ENCODE measurements at regions not wholly inside any gene's neighbourhood (a gene's known extent, or its start where the extent isn't known, plus 50 kb on each side); places are given as distances from the start of the nearest gene placed in this dataset.

DNA sequence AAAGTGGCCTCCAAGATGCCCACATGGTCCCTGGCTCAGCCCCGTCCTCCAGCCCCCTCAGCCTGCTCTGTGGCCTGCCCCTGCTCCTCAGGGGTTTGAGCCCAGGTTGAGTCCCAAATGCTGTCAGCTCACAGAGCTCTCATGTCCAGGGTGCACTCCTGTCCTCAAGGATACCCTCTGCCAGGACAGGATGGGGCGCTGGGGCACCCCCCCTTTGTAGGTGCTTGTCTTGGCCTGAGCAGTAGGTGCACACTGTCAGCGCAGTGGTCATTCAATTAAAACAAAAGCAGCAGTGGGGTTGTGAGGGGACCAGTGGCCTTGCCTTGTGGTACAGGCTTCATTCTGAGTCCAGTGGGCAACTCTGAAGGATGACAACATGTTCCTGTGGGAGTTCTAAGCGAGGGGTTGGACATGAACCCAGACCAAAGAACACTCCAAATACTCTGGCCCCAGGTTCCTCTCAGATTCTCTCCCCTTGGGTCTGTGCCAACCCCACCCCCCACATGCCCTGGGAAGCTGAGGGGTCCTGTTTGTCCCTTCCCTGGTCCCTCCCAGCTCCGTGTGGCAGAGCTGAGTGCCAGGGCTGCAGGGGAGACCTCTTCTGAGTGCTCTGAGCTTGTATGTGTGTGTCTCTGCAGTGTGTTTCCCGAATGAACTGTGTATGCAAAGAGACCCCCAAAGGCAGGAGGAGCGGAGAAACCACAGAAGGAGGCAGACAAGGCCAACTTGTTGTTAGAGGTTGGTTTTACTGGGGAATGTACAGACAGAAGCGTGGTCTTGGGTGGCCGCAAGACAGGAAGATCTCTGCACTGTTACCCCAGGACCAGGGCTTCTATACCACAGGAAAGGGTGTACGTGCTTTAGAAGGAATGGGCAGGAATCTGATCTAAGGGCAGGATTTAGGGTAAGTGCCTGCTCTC lies 155.6 kb upstream of the HS6ST1 start:
- no peak for DNase-seq

DNA sequence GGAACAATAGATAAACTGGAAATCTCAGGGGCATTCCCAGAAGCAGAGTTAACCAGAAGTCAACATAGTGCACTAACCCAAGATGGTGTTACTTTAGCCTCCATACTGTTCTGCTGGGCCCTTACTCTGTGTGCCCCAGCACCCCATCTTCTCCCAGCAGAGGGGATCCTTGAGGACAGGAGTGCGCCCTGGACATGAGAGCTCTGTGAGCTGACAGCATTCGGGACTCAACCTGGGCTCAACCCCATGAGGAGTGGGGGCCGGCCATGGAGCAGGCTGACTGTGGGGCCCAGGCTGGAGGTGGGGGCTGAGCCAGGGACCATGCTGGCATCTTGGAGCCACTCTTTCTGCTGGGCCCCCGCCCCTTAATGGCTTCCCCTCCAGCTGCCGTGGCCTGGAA lies 156.3 kb upstream of the HS6ST1 start:
- no peak for DNase-seq

DNA sequence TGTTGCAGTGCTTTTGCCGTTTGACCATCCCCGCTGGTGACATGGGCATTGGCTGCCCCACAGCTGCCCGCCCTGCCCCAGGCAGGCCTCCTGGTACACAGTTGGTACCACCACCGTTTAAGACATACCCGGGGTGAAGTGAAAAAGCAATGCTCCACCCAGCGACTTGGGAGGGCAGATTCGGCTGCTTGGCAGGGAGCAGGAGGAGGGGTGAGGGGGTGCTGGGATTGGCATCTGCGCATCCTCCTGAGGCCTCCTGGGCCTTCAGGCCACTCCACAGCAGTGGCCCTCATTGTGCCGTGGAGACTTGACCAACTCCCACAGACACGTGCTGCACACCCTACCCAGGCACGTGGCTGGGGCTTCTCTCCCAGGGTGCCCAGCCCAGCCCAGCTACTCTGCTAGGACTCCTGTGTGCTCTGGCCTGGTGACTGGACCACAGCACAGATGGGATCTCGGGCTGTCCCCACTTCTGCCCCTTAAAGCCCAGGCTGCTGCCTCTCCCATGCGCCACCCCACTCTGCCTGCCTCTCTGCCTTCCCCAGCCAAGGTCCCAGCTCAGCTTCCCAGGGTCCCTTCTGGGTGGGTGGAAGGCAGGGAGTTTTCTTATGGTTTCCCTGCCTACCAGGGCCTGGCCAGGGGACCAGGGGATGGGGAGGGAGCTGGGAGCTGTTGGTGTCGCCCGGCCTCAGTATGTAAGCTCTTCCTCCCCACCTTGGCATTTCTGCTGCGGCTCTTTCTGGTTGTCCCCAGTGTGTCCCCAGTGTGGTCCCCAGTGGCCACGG lies 157.0 kb upstream of the HS6ST1 start:
- no peak for DNase-seq

DNA sequence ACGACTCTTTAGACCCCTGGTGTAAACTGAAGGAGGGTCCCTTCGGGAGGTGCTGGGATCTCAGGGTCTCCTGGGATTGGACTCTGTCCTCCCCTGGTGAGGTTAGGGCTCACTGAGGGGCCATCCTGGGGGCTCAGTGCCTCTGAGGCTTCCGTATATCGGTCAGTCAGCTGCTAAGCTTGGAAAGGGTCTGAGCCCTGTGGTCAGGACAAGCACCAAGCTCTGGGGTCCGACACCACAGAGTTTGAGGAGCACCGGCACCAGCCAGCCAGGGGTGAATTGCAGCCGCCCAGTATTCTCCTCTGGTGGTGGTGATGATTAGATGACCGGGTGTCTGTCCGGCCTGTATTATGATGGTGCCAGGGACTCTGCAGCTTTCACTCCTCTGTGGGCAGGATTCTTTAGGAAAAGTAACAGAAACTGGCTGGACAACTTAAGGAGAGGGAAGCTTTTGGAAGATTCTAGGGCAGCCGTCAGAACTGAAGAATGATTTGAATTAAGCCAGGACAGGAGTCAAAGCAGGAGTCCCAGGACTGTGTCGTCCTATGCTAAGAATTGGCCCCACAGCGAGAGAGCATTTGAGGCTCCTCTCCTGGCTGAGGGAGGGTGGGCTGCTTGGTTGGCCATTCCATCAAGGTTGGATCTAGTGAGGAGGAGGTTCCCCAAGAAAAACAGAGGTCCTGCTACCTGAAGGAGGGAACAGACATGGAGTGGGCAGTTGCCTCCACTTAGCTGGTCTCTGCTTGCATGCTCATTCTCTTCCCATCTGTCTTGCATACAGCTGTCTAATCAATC lies 158.6 kb upstream of the HS6ST1 start:
- DNase-seq = no peak

DNA sequence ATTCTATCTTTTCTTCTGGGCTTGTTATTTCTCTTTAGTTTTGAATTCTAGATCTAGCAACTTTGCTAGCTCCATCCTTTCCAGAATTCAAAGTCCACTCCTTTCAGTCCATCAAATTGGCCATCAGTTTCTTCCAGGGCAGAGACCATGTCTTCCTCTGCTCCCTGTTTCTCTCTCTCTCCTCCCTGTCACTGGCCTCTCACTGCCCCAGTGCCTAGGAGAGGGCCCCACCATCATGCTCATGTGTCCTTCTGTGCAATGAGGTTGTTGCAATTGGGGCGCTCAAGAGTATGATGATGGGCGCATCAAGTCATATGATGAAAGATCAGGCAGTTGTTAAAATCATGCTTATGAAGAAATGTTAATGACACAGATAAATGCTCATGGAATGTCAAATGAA lies 159.2 kb upstream of the HS6ST1 start:
- no peak for DNase-seq

DNA sequence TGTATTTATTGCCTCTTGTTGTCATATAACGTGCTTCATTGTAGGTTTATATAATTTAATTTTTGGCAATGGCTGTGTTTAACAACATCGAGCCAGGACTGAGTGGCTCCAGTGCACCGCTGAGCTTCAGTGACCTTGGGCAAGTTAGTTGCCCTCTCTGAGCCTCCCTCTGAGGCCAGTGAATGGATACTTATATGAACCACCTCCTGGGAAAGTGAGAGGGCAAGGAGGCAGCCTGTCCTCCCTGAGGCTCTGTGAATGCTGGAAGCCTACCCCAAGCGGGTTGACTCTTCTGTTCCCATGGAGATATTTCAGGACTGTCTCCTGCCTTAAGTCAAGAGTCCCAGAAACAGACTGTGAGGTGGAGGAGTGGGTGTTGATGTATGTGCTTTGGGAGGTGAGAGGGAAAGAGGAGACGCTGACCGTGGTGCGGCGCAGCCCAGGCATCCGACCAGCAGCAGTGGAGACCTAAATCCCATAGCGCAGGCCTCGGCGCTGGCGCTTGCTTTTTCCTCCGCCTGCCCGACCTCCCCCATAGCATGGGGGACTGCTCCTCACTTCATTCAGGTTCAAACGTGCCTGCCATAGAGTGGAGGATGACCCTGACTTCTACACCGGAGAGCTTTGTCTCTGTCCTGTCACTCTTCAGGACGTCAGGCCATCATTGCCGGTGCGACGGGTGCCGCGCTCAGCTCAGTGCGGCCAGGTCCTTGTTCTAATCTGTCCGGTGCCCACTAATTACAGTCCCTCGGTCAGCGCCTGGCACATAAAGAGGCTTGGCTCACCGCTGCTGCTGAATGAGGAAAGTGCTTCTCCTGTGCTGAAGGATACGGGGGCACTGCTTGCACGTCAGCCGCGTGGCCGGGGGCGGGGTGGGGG lies 167.3 kb upstream of the HS6ST1 start:
- no peak for DNase-seq

DNA sequence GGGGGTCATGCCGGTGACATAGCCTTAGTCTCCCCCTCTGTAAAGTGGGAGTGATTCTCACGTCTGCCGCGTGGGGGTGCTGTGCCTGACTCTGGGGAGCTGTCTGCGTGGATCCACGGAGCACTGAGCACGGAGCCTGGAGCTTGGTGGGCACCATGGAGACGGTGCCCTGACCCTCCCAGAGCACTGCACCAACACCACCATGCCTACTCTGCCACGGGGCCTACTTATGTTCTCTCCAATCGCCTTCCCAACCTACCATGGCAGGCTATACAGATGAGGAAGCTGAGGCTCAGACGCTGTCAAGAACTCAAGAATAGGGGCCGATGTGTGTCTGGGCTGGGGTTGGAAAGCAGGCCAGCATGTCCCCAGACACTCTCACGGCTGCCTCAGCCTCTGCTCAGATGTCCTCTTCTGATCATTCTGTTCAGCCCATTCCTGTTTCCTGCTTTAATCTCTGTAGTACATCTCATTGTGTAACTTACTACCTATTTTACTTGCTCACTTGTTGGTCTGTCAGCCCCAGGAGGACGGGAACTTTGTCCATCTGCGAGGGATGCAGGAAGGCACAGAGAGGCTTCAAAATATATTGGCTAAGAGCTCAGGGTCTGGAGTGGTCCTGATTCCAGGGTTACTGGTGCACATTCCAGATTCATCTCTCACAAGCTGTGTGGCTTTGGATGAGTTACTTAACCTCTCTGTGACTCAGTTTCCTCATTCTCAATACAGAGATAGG lies 168.1 kb upstream of the HS6ST1 start:
- no peak for DNase-seq

DNA sequence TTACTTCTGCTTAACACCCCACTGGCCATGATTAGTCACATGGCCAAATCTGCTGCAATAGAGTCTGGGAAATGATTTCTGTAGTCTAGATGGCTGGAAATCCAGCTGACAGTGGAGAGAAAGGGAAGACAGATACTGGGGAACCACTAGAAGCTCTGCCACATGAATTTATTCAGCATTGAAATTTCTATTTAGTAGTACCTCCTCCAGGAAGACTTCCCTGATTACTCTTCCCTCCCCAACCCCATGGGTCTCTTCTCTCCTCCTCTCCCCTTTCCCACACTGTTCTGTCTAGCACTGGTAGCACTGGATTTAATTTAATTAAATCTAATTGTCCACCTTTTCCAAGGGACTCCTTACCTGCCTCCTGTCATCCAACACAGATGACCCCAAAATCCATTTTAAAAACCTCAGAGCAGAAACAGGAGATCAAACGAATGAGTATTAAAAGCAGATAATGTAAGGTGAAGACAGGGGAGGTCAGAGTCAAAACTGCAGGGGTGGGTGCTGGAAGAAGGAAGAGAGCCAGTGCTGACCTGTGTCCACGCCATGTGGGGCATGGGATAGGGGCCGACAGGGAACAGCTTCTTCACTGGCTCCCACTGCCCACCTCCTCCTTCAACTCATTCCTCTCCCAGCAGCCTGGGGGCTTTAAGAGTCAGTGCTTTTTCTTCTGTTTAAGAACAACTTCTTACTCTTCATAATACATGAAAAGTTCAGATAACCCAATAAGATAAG lies 169.2 kb upstream of the HS6ST1 start:
- no peak for DNase-seq

DNA sequence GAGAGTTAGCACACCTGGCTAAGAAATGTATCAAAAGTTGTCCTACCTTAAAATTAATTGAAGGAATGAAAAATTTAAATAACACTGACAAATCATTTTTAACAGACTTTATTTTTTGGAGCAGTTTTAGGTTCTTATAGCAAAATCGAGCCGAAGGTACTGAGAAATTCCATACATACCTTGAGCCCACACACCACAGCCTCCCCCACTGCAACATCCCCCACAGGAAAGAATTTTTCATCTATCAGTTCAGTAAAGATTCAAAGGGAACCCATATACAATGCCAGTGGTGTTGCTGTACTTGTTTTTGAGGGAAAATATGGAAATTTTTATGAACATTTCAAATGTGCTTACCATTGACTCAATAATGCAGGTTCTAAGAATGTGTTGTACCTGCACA lies 169.8 kb upstream of the HS6ST1 start:
- DNase-seq = peak; percentile 21

DNA sequence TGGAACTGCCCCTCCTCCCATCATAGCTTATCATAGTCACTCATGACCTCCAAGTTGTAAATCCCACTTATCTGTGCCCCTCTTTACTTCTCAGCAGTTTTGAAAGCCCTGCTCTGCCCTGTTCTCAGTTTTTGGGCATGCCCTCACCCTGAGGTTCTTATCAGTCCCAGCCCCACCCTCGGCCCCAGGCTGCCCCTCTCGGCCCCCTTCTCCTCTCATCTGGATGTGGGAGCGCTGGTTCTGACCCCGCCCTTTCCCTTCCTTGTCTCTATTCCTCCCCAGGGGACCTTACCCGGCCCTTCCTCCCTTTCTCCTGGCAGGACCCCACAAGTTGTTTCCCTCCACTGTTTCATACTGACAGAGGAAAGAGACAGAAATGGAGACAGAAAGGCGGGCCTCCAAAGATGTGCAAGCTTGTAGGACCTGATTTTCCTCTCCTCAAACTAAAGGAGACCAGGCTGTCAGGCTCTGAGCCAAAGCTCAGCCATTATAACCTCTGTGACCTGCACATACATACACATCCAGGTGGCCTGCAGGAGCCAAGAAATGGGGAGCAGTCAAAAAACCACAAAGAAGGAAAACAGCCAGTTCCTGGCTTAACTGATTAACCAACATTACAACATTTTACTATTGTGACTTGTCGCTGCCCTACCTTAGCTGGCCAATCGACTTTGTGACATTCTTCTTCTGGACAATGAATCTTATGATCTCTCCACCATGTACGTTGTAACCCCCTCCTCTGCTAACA lies 171.0 kb upstream of the HS6ST1 start:
- DNase-seq = no peak

DNA sequence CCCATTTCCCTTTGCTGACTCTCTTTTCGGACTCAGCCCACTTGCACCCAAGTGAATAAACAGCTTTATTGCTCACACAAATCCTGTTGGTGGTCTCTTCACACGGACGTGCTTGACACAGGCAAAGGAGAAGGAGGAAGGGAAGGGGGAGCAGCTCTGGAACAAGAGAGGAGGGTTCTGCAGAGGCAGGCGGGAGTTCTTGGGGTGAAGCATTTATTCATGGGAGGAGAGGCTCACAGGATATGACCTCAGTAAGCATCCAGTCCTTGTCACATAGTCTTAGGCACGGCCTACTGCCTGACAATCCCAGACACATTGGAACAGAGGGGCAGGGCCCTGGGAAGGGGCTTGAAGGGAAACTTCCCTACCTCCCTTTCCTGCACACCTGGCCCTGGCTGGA lies 171.7 kb upstream of the HS6ST1 start:
- no peak for DNase-seq

DNA sequence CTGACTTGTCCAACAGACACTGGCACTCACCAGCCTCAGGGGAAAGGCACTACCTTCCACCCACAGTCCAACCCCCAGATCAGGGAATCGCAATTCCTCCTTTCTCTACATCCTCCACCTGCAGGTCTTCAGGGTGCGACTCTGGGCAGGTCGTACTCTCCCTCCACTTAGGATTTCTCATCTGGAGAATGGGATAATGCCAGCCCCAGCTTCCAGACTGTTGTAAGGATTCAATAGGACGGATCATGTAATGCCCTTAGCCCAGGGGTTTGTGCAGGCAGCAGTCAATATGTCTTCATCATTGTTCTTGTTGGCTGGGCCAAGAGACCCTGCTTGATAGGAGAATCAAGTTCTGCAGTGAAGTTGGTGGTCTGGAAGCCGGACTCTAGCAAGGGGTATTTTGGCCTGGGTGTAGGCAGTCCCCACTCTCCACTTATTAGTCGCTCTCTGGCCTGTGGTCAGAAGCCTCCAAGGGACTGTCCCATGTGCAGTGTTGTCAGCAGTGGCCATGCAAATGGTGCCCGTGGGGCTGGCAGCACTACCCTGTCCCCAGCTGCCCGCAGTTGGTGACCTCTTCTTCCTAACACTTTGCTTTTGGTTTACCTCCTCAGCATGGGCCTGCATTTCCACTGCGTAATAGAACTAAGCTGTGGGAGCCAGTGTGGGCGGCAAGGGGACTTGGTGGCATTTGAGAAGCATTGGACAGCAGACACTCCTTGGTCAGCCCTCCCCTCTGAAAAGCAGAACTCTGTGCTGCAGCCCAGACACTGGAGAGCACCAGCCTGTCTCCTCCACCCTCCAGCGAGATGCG lies 172.4 kb upstream of the HS6ST1 start:
- DNase-seq = no peak

DNA sequence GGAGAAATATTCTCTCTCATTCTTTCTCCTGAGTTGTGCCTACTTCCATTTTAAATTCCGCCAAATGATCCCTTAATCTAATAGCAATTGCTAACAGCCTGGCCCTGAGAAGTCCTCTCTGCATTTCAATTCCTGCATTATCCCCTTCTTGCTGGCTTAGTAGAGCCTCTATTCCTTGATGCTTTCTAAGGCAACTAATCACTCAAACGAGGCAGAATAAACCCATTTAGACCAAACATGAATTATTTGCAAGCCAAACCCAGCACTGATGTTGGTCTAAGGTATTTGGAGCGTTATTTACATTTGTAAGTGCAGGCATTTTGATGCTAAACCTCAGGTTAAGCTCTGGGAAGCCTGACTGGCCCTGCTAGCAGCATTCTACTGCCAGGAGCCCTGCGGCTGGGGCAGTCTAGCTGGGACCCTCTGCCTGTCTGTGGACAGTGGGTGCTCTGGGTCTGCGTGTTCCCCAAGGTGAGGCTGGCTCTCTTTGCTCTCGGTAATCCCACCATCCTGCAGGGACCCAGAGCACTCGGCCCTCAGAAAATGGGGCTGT lies 173.1 kb upstream of the HS6ST1 start:
- DNase-seq = no peak

DNA sequence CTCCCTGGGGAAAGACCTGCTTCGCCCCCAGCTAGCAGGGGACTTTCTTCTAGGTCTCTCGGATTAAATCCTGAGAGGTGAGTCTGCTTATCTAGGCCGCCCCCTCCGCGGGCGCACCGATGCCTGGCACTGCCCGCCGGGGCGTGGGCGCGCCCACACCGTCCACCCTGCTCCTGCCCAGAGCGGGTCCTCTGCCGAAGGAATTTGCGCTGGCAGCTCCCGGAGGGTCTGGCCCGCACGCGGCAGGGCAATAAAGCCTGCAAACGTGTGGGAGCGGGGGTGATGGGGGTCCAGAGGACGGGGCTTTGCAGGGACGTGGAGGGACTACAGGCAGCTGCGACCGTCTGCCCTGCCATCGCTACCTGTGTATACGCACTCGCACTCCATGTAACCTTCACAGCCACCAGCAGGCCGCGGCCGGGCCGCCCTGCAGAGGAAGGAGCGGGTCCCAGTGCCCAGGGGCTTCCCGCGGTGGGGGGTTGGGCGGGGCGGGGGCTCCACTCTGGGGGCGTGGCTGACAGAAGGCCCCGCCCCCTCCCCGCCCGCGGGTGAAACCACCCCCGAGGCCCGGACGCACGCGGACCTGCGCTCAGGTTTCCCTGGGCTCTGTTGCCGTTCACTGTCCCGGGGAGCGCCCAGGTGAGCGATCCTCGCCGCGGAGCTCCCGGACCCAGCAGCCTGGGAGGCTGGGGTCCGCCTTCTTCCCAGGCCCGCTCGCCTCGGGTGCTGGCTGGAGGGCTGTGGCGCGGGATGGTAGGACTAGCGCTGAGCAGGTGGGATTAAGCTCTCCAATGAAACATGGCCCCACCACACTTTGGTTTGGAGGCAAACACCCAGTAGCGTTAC lies 174.5 kb upstream of the HS6ST1 start:
- DNase-seq = no peak

DNA sequence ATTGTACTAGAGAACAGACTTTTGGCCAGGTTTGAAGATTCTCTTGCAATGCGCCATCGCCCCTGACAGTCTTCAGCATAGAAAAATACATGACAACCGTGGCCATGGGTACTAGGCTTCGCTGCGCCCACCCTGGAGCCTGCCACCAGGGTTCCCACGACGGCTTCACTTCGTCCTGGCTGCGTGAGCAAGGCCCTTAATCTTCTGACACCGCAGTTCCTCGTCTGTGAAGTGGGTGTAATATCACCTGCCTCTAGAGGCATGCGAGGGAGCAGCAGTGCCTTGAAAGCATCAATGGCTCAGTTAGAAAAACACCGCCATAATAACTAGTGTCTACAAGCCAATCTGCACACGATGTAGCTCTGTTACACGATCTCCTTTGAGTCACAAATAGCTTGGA lies 175.2 kb upstream of the HS6ST1 start:
- DNase-seq = no peak

DNA sequence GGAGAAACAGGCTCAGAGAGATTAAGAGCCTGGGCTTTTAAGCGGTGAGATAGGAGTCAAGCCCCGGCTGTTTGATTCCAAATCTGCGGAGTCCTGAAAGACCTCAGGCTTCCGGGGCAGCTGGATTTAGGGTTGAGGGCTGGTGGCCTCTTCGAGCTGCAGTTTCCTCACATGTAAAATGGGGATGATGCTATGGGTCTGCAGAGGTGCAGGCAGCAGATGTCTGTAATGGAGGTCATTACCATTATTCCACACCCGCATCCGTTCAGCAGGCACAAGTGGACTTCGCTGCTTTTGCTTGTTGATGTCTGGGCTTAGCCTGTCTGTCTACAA lies 175.6 kb upstream of the HS6ST1 start:
- no peak for DNase-seq

DNA sequence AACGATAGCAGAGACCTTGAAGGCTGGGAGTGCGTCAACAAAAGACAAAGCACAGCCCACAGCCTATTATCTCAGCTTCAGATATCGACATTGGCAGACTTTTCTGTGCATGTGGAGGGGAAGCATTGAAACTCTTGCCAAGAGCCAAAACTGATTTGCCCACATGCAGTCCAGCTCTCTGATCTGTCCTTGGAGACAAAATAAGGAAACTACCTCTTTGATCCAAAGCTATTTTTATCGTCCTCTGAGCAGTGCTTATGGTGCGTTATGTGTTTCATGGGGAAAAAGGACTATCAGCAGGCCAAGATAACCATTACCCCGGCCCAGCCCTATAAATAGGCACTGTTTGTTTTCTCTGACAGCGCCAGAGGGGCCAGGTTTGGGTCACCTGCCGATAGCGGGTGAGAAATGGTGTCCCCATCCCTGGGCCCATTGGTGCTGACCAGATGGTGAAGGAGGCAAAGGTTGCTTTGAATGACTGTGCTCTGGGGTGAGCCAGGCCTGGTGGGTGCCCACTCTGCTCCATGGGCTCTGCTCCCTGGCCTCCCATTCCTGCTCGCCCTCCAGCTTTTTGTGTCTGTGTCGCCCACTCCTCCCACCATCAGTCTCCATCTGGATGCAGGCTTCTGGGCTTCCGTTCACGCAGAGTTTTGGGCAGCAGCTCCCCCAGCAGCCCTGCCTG lies 176.1 kb upstream of the HS6ST1 start:
- no peak for DNase-seq
